CD4-positive, alpha-beta T cell (primary cell): ENCODE measurements at regions not wholly inside any gene's neighbourhood (a gene's known extent, or its start where the extent isn't known, plus 50 kb on each side); places are given as distances from the start of the nearest gene placed in this dataset.

Source experiments
- ATAC-seq: fragments of 200-7000 bp; cut with Tn5 transposase; one replicate; pipeline ENCODE4 v1.10.0; 2022; ENCODE audit warnings: mild to moderate bottlenecking; ENCODE audit not compliant: poor library complexity
- CTCF ChIA-PET: fragments of 350-600 bp; sonication (Branson Sonifier 250); formaldehyde crosslinking; loops from one replicate; lab custom pipeline; 2021; ENCODE audit warnings: antibody characterized with exemption, inconsistent platforms; lab: Charles Lee
- POLR2A ChIA-PET: fragments of 350-600 bp; sonication (Branson Sonifier 250); formaldehyde crosslinking; loops from one replicate; lab custom pipeline; 2021; ENCODE audit warnings: antibody characterized with exemption, inconsistent platforms; lab: Charles Lee
- DNase-seq, 14 experiments: peaks; one replicate each; pipeline ENCODE4 v3.0.0-alpha.2; 2013 to 2020; ENCODE audit warnings: mixed read lengths in 2 of 14
- H3K27ac ChIP-seq, 2 donors: one replicate each; pipeline versions ENCODE4 v1.5.1 to v1.7.0; 2013; ENCODE audit warnings: low read length in 2 of 2, low read depth in 1 of 2, mild to moderate bottlenecking in 1 of 2
- H3K27me3 ChIP-seq, 2 experiments: 1 replicate in 1 of 2; 2 replicates in 1 of 2; pipeline versions ENCODE4 v1.6.1 to v1.7.0; 2013; ENCODE audit warnings: low read length in 2 of 2, control low read depth in 1 of 2, mild to moderate bottlenecking in 1 of 2, moderate library complexity in 1 of 2; ENCODE audit not compliant: insufficient read depth in 2 of 2, control insufficient read depth in 1 of 2
- H3K36me3 ChIP-seq: one replicate; pipeline ENCODE4 v1.6.1; 2013; ENCODE audit warnings: low read length, control low read depth; ENCODE audit not compliant: insufficient read depth
- H3K4me1 ChIP-seq: one replicate; pipeline ENCODE4 v1.6.1; 2013; ENCODE audit warnings: low read length, control low read depth; ENCODE audit not compliant: insufficient read depth
- H3K4me3 ChIP-seq: one replicate; pipeline ENCODE4 v1.5.1; 2013; ENCODE audit warnings: mild to moderate bottlenecking, low read length, moderate library complexity
- H3K9me3 ChIP-seq, 2 experiments: 1 replicate in 1 of 2; 2 replicates in 1 of 2; pipeline versions ENCODE4 v1.6.1 to v1.7.0; 2013; ENCODE audit warnings: low read length in 2 of 2, mild to moderate bottlenecking in 2 of 2, control low read depth in 1 of 2, moderate library complexity in 1 of 2; ENCODE audit not compliant: control insufficient read depth in 1 of 2, insufficient read depth in 1 of 2
- H3K27ac Mint-ChIP-seq: one replicate; pipeline ENCODE4 v1.8.0; 2020; ENCODE audit warnings: mixed read lengths
- H3K27me3 Mint-ChIP-seq: one replicate; pipeline ENCODE4 v1.8.0; 2021; ENCODE audit warnings: mixed read lengths
- H3K36me3 Mint-ChIP-seq: one replicate; pipeline ENCODE4 v1.8.0; 2021; ENCODE audit warnings: low read depth, mixed read lengths
- H3K4me1 Mint-ChIP-seq: one replicate; pipeline ENCODE4 v1.8.0; 2021; ENCODE audit warnings: low read depth, mixed read lengths
- H3K4me3 Mint-ChIP-seq: one replicate; pipeline ENCODE4 v1.8.0; 2020; ENCODE audit warnings: mild to moderate bottlenecking, mixed read lengths
- H3K9me3 Mint-ChIP-seq: one replicate; pipeline ENCODE4 v1.8.0; 2020; ENCODE audit warnings: mixed read lengths
- CTCF ChIP-seq: fragments of 200-600 bp; IDR thresholded peaks from one replicate; pipeline ENCODE4 v1.8.0; 2022; ENCODE audit warnings: antibody characterized with exemption, mild to moderate bottlenecking
- intact Hi-C, 2 experiments: fragments of 100-400 bp; cut with DNase I in 1 of 2; cut with micrococcal nuclease in 1 of 2; formaldehyde crosslinking; loops; one replicate each; pipeline versions ENCODE4 v1.15.1 to v1.9.0; 2023 to 2025; cut with DNase I, micrococcal nuclease

- Histone ChIP-seq H3K4me3 (no peak overlapping the region), H3K27me3 (no peaks in the 10 kb centered on the region), H3K27ac (no peak overlapping the region), H3K9me3 (no peaks in the 10 kb centered on the region), H3K4me1 (no peaks in the 10 kb centered on the region), H3K36me3 (no peaks in the 10 kb centered on the region)
- no peak for ATAC-seq
- no peaks in the 10 kb centered on the region for H3K4me1 Mint-ChIP-seq
- ChIA-PET POLR2A (no interaction called here), CTCF (no interaction called here)
- H3K9me3 Mint-ChIP-seq, result no peaks in the 10 kb centered on the region
- H3K27ac Mint-ChIP-seq, result no peak overlapping the region
- no peaks in the 10 kb centered on the region for H3K36me3 Mint-ChIP-seq
- H3K4me3 Mint-ChIP-seq, result no peak overlapping the region
- no peak for DNase-seq
- no peak for TF ChIP-seq CTCF
- intact Hi-C loops, result no loop called here
- H3K27me3 Mint-ChIP-seq, result no peaks in the 10 kb centered on the region
Observed at GRCh38 chr3:64860536-64860870, 172.7 kb upstream of the ADAMTS9 start.

GRCh38 chr3:64859625-64860535, 172.1 kb upstream of the ADAMTS9 start:
- Mint-ChIP-seq H3K4me1 (no peaks in the 10 kb centered on the region), H3K27ac (no peak overlapping the region), H3K4me3 (no peak overlapping the region), H3K36me3 (no peaks in the 10 kb centered on the region), H3K27me3 (no peaks in the 10 kb centered on the region), H3K9me3 (no peaks in the 10 kb centered on the region)
- Histone ChIP-seq H3K27me3 (no peaks in the 10 kb centered on the region), H3K4me3 (no peak overlapping the region), H3K9me3 (no peaks in the 10 kb centered on the region), H3K4me1 (no peaks in the 10 kb centered on the region), H3K27ac (no peak overlapping the region), H3K36me3 (no peaks in the 10 kb centered on the region)
- ATAC-seq, result no peak
- no peak for DNase-seq
- no peak for TF ChIP-seq CTCF
- ChIA-PET POLR2A (no interaction called here), CTCF (no interaction called here)
- intact Hi-C loops, result no loop called here

- no peaks in the 10 kb centered on the region for H3K9me3 Mint-ChIP-seq
- Histone ChIP-seq H3K27me3 (no peaks in the 10 kb centered on the region), H3K4me3 (no peak overlapping the region), H3K36me3 (no peaks in the 10 kb centered on the region), H3K4me1 (no peaks in the 10 kb centered on the region), H3K27ac (no peak overlapping the region), H3K9me3 (no peaks in the 10 kb centered on the region)
- intact Hi-C loops, result no loop called here
- no peak overlapping the region for H3K4me3 Mint-ChIP-seq
- ATAC-seq (no peak), DNase-seq (no peak)
- H3K36me3 Mint-ChIP-seq, result no peaks in the 10 kb centered on the region
- TF ChIP-seq CTCF, result no peak
- no peaks in the 10 kb centered on the region for H3K4me1 Mint-ChIP-seq
- CTCF ChIA-PET, result no interaction called here
- no peaks in the 10 kb centered on the region for H3K27me3 Mint-ChIP-seq
- POLR2A ChIA-PET, result no interaction called here
- no peak overlapping the region for H3K27ac Mint-ChIP-seq
Observed at GRCh38 chr3:64856977-64857516, 169.2 kb upstream of the ADAMTS9 start.
